ENCODE measurements at regions not wholly inside any gene's neighbourhood (a gene's known extent, or its start where the extent isn't known, plus 50 kb on each side); places are given as distances from the start of the nearest gene placed in this dataset.

GRCh38 chr20:1833728-1834726 lies 61.2 kb upstream of the SIRPA start:
- Mint-ChIP-seq H3K9me3 (ENCODE audit: unreplicated experiment) (peaks cover 1% of the 10 kb centered on the region), H3K4me3 (ENCODE audit: unreplicated experiment) (no peak overlapping the region), H3K27ac (ENCODE audit: unreplicated experiment) (no peak overlapping the region), H3K36me3 (ENCODE audit: insufficient read depth, unreplicated experiment) (no peaks in the 10 kb centered on the region), H3K27me3 (ENCODE audit: insufficient read depth, unreplicated experiment) (no peaks in the 10 kb centered on the region), H3K4me1 (ENCODE audit: low read depth, unreplicated experiment) (peaks cover 5% of the 10 kb centered on the region)
- no peaks in the 10 kb centered on the region; the same call in 1 of the 2 replicates for H3K4me1 ChIP-seq
- no peaks in the 10 kb centered on the region for H3K9me3 ChIP-seq
- POLR2A ChIA-PET: no interaction called here
- intact Hi-C loops (cut with micrococcal nuclease; ENCODE audit: unreplicated experiment): no loop called here
- no TSS peak for BruUV-seq (replicated peaks)
- H3K36me3 ChIP-seq (ENCODE audit: control insufficient read depth, insufficient read depth, low read length): no peaks in the 10 kb centered on the region
- no peak overlapping the region for H3K4me3 ChIP-seq (ENCODE audit: low read depth, low read length)
- DNase-seq: no peak
- CTCF ChIA-PET: interaction anchor here (0.6 kb wide), 1 partner anchor 29 kb away, joined by 3 read pairs; no protein-coding TSS in a partner anchor
- no peak for TF ChIP-seq CTCF (IDR thresholded peaks at IDR 0.05; ENCODE audit: insufficient read depth in 1 of 2, low read depth in 1 of 2, low read length in 1 of 2, severe bottlenecking in 1 of 2, unreplicated experiment in 1 of 2)
- no peaks in the 10 kb centered on the region for H3K27me3 ChIP-seq (replicated peaks; ENCODE audit: control insufficient read depth, insufficient read depth, low read length)

DNA sequence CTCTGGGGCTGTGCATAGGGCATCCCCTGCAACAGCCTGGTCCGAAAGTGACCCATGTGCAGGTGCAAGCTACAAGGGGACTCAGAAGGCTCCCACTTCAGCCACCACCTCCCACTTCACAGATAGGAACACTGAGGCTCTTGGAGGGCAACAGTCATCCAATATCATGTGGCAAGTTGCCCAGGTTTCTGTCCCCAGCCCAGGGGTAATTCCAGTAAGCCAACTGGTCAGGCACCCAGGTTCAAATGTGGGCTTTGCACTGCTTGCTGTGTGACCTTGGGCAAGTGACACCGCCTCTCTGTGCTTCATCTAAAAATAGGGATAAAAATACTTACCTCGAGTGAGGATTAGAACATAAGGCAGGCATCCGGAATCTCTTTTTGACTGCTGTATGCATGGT lies 62.0 kb upstream of the SIRPA start:
- no peak for TF ChIP-seq CTCF (IDR thresholded peaks at IDR 0.05; ENCODE audit: insufficient read depth in 1 of 2, low read depth in 1 of 2, low read length in 1 of 2, severe bottlenecking in 1 of 2, unreplicated experiment in 1 of 2)
- CTCF ChIA-PET: no interaction called here
- no peak overlapping the region for H3K4me3 Mint-ChIP-seq (ENCODE audit: unreplicated experiment)

DNA sequence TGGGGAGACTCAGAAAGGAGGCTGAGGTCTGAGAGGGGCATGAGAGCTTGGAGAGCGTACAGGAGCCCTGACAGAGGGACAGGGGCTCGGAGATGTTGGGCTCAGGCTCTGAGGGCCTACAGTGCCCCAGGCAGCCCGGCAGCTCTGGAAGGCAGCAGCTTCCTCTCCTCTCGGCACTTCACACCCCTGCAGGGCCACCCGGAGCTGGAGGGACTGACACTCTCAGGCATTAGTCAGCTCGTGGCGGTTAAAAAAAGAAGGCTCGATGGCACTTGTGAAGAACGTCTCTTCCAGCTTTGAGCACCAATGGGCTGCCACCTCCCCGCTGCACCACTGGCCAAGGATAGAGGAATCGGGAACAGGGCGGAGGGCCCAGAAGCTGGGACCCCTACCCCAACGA lies 62.6 kb upstream of the SIRPA start:
- no TSS peak for BruUV-seq (replicated peaks)
- ChIA-PET CTCF (no interaction called here), POLR2A (no interaction called here)
- no peak for DNase-seq
- Mint-ChIP-seq H3K9me3 (ENCODE audit: unreplicated experiment) (no peaks in the 10 kb centered on the region), H3K4me1 (ENCODE audit: low read depth, unreplicated experiment) (peaks cover 5% of the 10 kb centered on the region), H3K27me3 (ENCODE audit: insufficient read depth, unreplicated experiment) (no peaks in the 10 kb centered on the region), H3K4me3 (ENCODE audit: unreplicated experiment) (no peak overlapping the region), H3K27ac (ENCODE audit: unreplicated experiment) (no peak overlapping the region), H3K36me3 (ENCODE audit: insufficient read depth, unreplicated experiment) (no peaks in the 10 kb centered on the region)
- Histone ChIP-seq H3K9me3 (no peaks in the 10 kb centered on the region), H3K4me1 (no peaks in the 10 kb centered on the region; the same call in 1 of the 2 replicates), H3K27me3 (replicated peaks; ENCODE audit: control insufficient read depth, insufficient read depth, low read length) (no peaks in the 10 kb centered on the region), H3K36me3 (ENCODE audit: control insufficient read depth, insufficient read depth, low read length) (no peaks in the 10 kb centered on the region), H3K4me3 (ENCODE audit: low read depth, low read length) (no peak overlapping the region)
- intact Hi-C loops (cut with micrococcal nuclease; ENCODE audit: unreplicated experiment): no loop called here
- no peak for TF ChIP-seq CTCF (IDR thresholded peaks at IDR 0.05; ENCODE audit: insufficient read depth in 1 of 2, low read depth in 1 of 2, low read length in 1 of 2, severe bottlenecking in 1 of 2, unreplicated experiment in 1 of 2)

More for the DNA sequence above, 62.0 kb upstream of the SIRPA start:
- intact Hi-C loops (cut with micrococcal nuclease; ENCODE audit: unreplicated experiment): no loop called here
- Histone ChIP-seq H3K27me3 (replicated peaks; ENCODE audit: control insufficient read depth, insufficient read depth, low read length) (no peaks in the 10 kb centered on the region), H3K4me1 (no peaks in the 10 kb centered on the region; the same call in 1 of the 2 replicates), H3K4me3 (ENCODE audit: low read depth, low read length) (no peak overlapping the region), H3K9me3 (no peaks in the 10 kb centered on the region), H3K36me3 (ENCODE audit: control insufficient read depth, insufficient read depth, low read length) (no peaks in the 10 kb centered on the region)
- DNase-seq: no peak
- Mint-ChIP-seq H3K27ac (ENCODE audit: unreplicated experiment) (no peak overlapping the region), H3K27me3 (ENCODE audit: insufficient read depth, unreplicated experiment) (no peaks in the 10 kb centered on the region), H3K36me3 (ENCODE audit: insufficient read depth, unreplicated experiment) (no peaks in the 10 kb centered on the region), H3K9me3 (ENCODE audit: unreplicated experiment) (no peaks in the 10 kb centered on the region), H3K4me1 (ENCODE audit: low read depth, unreplicated experiment) (peaks cover 5% of the 10 kb centered on the region)
- POLR2A ChIA-PET: no interaction called here
- no TSS peak for BruUV-seq (replicated peaks)
